K562 (cell line): ENCODE measurements at regions not wholly inside any gene's neighbourhood (a gene's known extent, or its start where the extent isn't known, plus 50 kb on each side); places are given as distances from the start of the nearest gene placed in this dataset.

ENCODE experiments used
- ATAC-seq: fragments of 200-7000 bp; cut with Tn5 transposase; 3 replicates; pipeline ENCODE4 v1.9.1; 2020; ENCODE audit warnings: moderate library complexity
- BruUV-seq: library from RNA; stranded (reverse); fragments of 400-500 nt; replicated peaks from 2 replicates; lab custom pipeline; 2021; lab: Mats Ljungman, UMichigan
- CTCF ChIA-PET: fragments of 300-600 bp; formaldehyde crosslinking; extraction: SDS; loops from one replicate; lab custom pipeline; 2021; ENCODE audit warnings: low intra/inter-chr PET ratio; lab: Yijun Ruan, JAX
- POLR2A ChIA-PET: fragments of 300-600, 350-650 bp; sonication (Branson Sonifier 250); formaldehyde crosslinking; extraction: SDS; loops from one replicate; lab custom pipeline; 2021; ENCODE audit warnings: antibody characterized with exemption, inconsistent platforms; lab: Yijun Ruan, JAX
- DNase-seq, 4 experiments: peaks; one replicate each; pipeline versions ENCODE4 v3.0.0 to v3.0.0-alpha.2; 2011 to 2018; ENCODE audit warnings: low spot score in 3 of 4, mixed read lengths in 3 of 4; ENCODE audit errors: extremely low read depth in 1 of 4
- FAIRE-seq: peaks from 2 replicates; lab custom pipeline; 2011; peaks lifted over from hg19 to GRCh38; lab: Jason Lieb, UNC
- H2AFZ ChIP-seq: 2 replicates; pipeline ENCODE4 v1.6.0; 2011; ENCODE audit warnings: low read depth, low read length, control low read depth, inconsistent platforms
- H3K27ac ChIP-seq: fragments of 200-600 bp; 3 replicates; pipeline ENCODE4 v1.8.0; 2011; ENCODE audit warnings: low read depth, mild to moderate bottlenecking, control low read depth, inconsistent platforms, low read length, moderate library complexity, mixed read lengths; ENCODE audit errors: extremely low read depth
- H3K27me3 ChIP-seq, 2 experiments: fragments of 300-600 bp in 1 of 2; 2 replicates in 1 of 2; 3 replicates in 1 of 2; pipeline versions ENCODE4 v1.6.0 to v1.8.0; 2011; ENCODE audit warnings: inconsistent platforms in 2 of 2, low read length in 2 of 2, mild to moderate bottlenecking in 1 of 2, mixed read lengths in 1 of 2, moderate library complexity in 1 of 2; ENCODE audit not compliant: control insufficient read depth in 2 of 2, insufficient read depth in 2 of 2
- H3K36me3 ChIP-seq: fragments of 300-600 bp; 3 replicates; pipeline ENCODE4 v1.8.0; 2011; ENCODE audit warnings: mild to moderate bottlenecking, low read length, inconsistent platforms; ENCODE audit not compliant: control insufficient read depth, insufficient read depth
- H3K4me1 ChIP-seq, 2 experiments: fragments of 200-600 bp in 1 of 2; replicated peaks in 1 of 2; 2 replicates in 1 of 2; 3 replicates in 1 of 2; pipeline versions ENCODE4 v1.5.1 to v1.8.0; 2011; ENCODE audit warnings: inconsistent platforms in 2 of 2, low read length in 2 of 2, mild to moderate bottlenecking in 1 of 2, mixed read lengths in 1 of 2, moderate library complexity in 1 of 2; ENCODE audit not compliant: control insufficient read depth in 2 of 2, insufficient read depth in 2 of 2
- H3K4me2 ChIP-seq: 2 replicates; pipeline ENCODE4 v1.6.1; 2011; ENCODE audit warnings: low read length, control low read depth, inconsistent platforms, mixed read lengths; ENCODE audit not compliant: insufficient read depth
- H3K4me3 ChIP-seq: fragments of 200-600 bp; sonication (generic), shearing (Covaris generic); 2 replicates; pipeline ENCODE4 v1.5.1; 2016; ENCODE audit warnings: control low read depth, inconsistent platforms
- H3K79me2 ChIP-seq: fragments of 200-600 bp; 3 replicates; pipeline ENCODE4 v1.8.0; 2011; ENCODE audit warnings: low read length, inconsistent platforms; ENCODE audit not compliant: control insufficient read depth, insufficient read depth
- H3K9ac ChIP-seq, 2 experiments: 2 replicates each; pipeline versions ENCODE4 v1.6.0 to v1.6.1; 2011; ENCODE audit warnings: low read depth in 2 of 2, low read length in 2 of 2, control low read depth in 1 of 2, inconsistent platforms in 1 of 2, mild to moderate bottlenecking in 1 of 2, mixed read lengths in 1 of 2; ENCODE audit not compliant: insufficient read depth in 1 of 2
- H3K9me1 ChIP-seq: one replicate; pipeline ENCODE4 v1.6.0; 2011; ENCODE audit warnings: inconsistent platforms, mild to moderate bottlenecking, low read length, moderate library complexity; ENCODE audit not compliant: control insufficient read depth, insufficient read depth
- H3K9me3 ChIP-seq: replicated peaks from 2 replicates; pipeline ENCODE4 v1.5.1; 2011; ENCODE audit warnings: low read depth, low read length, inconsistent platforms; ENCODE audit not compliant: control insufficient read depth, insufficient read depth
- H4K20me1 ChIP-seq: replicated peaks from 2 replicates; pipeline ENCODE4 v1.6.1; 2011; ENCODE audit warnings: low read length, inconsistent platforms, mixed read lengths; ENCODE audit not compliant: control insufficient read depth, insufficient read depth
- ATF1 ChIP-seq, 2 experiments: fragments of 450-650 bp in 1 of 2; IDR thresholded peaks; 2 replicates each; pipeline ENCODE4 v1.6.1; 2016; ENCODE audit warnings: missing compliant biosample characterization in 1 of 2, missing genetic modification characterization in 1 of 2
- ATF3 ChIP-seq, 2 experiments: fragments of 450-650 bp in 1 of 2; sonication (generic) in 1 of 2; formaldehyde crosslinking in 1 of 2; IDR thresholded peaks in 1 of 2; conservative IDR thresholded peaks in 1 of 2; 2 replicates each; pipeline versions ENCODE4 v1.6.1 to v1.8.1; 2016 to 2023; ENCODE audit warnings: mild to moderate bottlenecking in 2 of 2, moderate library complexity in 2 of 2, inconsistent platforms in 1 of 2, missing genetic modification reagents in 1 of 2
- BCOR ChIP-seq: fragments of 450-650 bp; IDR thresholded peaks from 2 replicates; pipeline ENCODE4 v1.6.1; 2016
- CEBPB ChIP-seq: fragments of 450-650 bp; IDR thresholded peaks from 2 replicates; pipeline ENCODE4 v1.6.1; 2016; ENCODE audit warnings: missing genetic modification characterization, missing compliant biosample characterization
- COPS2 ChIP-seq: fragments of 450-650 bp; conservative IDR thresholded peaks from 2 replicates; pipeline ENCODE4 v1.6.1; 2016; ENCODE audit warnings: mild to moderate bottlenecking, moderate library complexity
- CREB3 ChIP-seq: fragments of 450-650 bp; conservative IDR thresholded peaks from 2 replicates; pipeline ENCODE4 v1.6.1; 2016; ENCODE audit warnings: missing genetic modification characterization, low read depth, mild to moderate bottlenecking, missing compliant biosample characterization, moderate library complexity
- EP300 ChIP-seq: IDR thresholded peaks from 2 replicates; pipeline ENCODE4 v1.6.1; 2012; ENCODE audit warnings: low read length, improper control_type of control experiment
- GTF2F1 ChIP-seq: IDR thresholded peaks from 2 replicates; pipeline ENCODE4 v1.6.1; 2011; ENCODE audit warnings: low read depth, low read length, improper control_type of control experiment
- JUND ChIP-seq, 2 experiments: IDR thresholded peaks; 2 replicates in 1 of 2; 3 replicates in 1 of 2; pipeline ENCODE4 v1.6.1; 2011; ENCODE audit warnings: borderline replicate concordance in 2 of 2, low read depth in 2 of 2, low read length in 2 of 2, improper control_type of control experiment in 1 of 2, missing biosample characterization in 1 of 2, missing genetic modification characterization in 1 of 2, missing genetic modification reagents in 1 of 2
- KAT2B ChIP-seq: IDR thresholded peaks from one replicate; pipeline ENCODE4 v1.6.1; 2012; ENCODE audit warnings: low read depth, mild to moderate bottlenecking, control low read depth, inconsistent platforms, low read length, moderate library complexity
- RAD51 ChIP-seq: fragments of 450-650 bp; IDR thresholded peaks from 2 replicates; pipeline ENCODE4 v1.7.1; 2016; ENCODE audit warnings: low read depth, mild to moderate bottlenecking, borderline replicate concordance
- SMAD2 ChIP-seq: fragments of 150-350 bp; IDR thresholded peaks from 2 replicates; pipeline ENCODE4 v1.6.1; 2014; ENCODE audit warnings: low read depth, mild to moderate bottlenecking, low read length
- SMAD4 ChIP-seq: fragments of 250-450 bp; sonication (Bioruptor Pico); conservative IDR thresholded peaks from 2 replicates; pipeline ENCODE4 v1.8.0; 2021; ENCODE audit warnings: inconsistent platforms, mild to moderate bottlenecking, moderate library complexity
- ZNF140 ChIP-seq: fragments of 250-450 bp; sonication (Bioruptor Pico); IDR thresholded peaks from 2 replicates; pipeline ENCODE4 v1.8.0; 2021; ENCODE audit warnings: moderate library complexity, mild to moderate bottlenecking, inconsistent platforms
- ZNF586 ChIP-seq: fragments of 450-650 bp; formaldehyde crosslinking; conservative IDR thresholded peaks from 2 replicates; pipeline ENCODE4 v1.4.0; 2020; ENCODE audit warnings: mild to moderate bottlenecking, moderate library complexity
- ZZZ3 ChIP-seq: fragments of 450-650 bp; IDR thresholded peaks from 2 replicates; pipeline ENCODE4 v1.6.1; 2016; ENCODE audit warnings: antibody characterized with exemption, mild to moderate bottlenecking, moderate library complexity
- WGBS: fragments of 100-300 bp; shearing (Covaris generic); methylation state at CpG from one replicate; pipeline ENCODE4 v1.1.6; 2016; ENCODE audit warnings: low coverage, mixed read lengths; ENCODE audit not compliant: insufficient coverage; ENCODE audit errors: missing lambda C conversion rate; 5-methylcytosine and 5-hydroxymethylcytosine counted together
- in situ Hi-C: fragments of 300-500 bp; cut with MboI; formaldehyde crosslinking; loops from 4 replicates; pipeline ENCODE4 v1.15.0; 2018; ENCODE audit warnings: inconsistent platforms, mixed read lengths
- intact Hi-C: fragments of 100-400 bp; cut with micrococcal nuclease; formaldehyde crosslinking; loops from 2 replicates; pipeline ENCODE4 v1.14.2; 2022
- TF ChIP-seq, protein P1 (sequence below): fragments of 450-650 bp; IDR thresholded peaks from 2 replicates; pipeline ENCODE4 v1.6.1; 2017; ENCODE audit warnings: antibody characterized with exemption, mild to moderate bottlenecking

DNA sequence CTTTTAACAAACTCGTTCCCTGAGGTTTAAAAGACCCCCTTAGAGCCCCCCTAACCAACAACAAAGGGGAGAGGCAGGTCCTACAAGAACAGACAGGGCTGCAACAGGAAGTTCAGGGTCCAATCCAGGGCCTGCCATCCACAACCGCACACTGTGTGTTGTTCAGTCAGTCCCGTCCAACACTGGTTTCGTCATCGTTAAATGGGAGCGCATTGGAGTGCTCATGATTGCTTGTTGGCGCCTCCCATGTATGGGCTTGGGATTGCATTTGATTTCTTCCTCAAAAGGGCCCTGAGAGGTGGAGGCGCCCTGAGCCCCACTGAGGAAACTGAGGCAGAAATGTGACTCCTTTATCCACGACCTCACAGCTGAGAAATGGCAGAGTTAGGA, 174.1 kb downstream of the MN1 start:
- Histone ChIP-seq H3K9me1 (no peaks in the 10 kb centered on the region), H3K4me1 (no peaks in the 10 kb centered on the region; a peak in 1 of 5 replicates), H4K20me1 (no peaks in the 10 kb centered on the region), H3K27ac (no peak overlapping the region), H3K79me2 (no peaks in the 10 kb centered on the region), H3K4me3 (no peak overlapping the region), H2AFZ (peak overlapping the region; percentile 67), H3K27me3 (peaks cover 0 to 12% of the 10 kb centered on the region in 2 experiments; a peak in 2 of 5 replicates), H3K4me2 (peak overlapping the region; percentile 16; the same call in 1 of the 2 replicates), H3K9me3 (no peaks in the 10 kb centered on the region), H3K36me3 (no peaks in the 10 kb centered on the region), H3K9ac (no peak overlapping the region)
- in situ Hi-C loops: no loop called here
- ATAC-seq: peak; percentile 97
- peak; percentile 40 to 51 (median 44) for DNase-seq
- ChIA-PET POLR2A (interaction anchor here (0.7 to 1.0 kb wide), 2 partner anchors 8 to 13 kb away, joined by 3 read pairs; no protein-coding TSS in a partner anchor), CTCF (no interaction called here)
- intact Hi-C loops: no loop called here
- 1% methylated on average over 8 of the region's 9 CpGs for WGBS
- BruUV-seq: no TSS peak
- peak; percentile 74 for FAIRE-seq
- no peak for TF ChIP-seq ZNF140
- peak; percentile 83 for TF ChIP-seq ATF3 (IDR thresholded peaks at IDR 0.05)
- TF ChIP-seq ATF3 (CRISPR knock-in tag; conservative IDR thresholded peaks at IDR 0.05): no peak
- no peak for TF ChIP-seq SMAD2
- no peak for TF ChIP-seq ZNF586
- no peak for TF ChIP-seq EP300
- no peak for TF ChIP-seq CREB3 (tag)
- TF ChIP-seq CEBPB: peak; percentile 62
- TF ChIP-seq ZZZ3: no peak
- no peak for TF ChIP-seq GTF2F1
- TF ChIP-seq RAD51: no peak
- TF ChIP-seq SMAD4 (CRISPR knock-in tag): no peak
- TF ChIP-seq, protein P1, sequence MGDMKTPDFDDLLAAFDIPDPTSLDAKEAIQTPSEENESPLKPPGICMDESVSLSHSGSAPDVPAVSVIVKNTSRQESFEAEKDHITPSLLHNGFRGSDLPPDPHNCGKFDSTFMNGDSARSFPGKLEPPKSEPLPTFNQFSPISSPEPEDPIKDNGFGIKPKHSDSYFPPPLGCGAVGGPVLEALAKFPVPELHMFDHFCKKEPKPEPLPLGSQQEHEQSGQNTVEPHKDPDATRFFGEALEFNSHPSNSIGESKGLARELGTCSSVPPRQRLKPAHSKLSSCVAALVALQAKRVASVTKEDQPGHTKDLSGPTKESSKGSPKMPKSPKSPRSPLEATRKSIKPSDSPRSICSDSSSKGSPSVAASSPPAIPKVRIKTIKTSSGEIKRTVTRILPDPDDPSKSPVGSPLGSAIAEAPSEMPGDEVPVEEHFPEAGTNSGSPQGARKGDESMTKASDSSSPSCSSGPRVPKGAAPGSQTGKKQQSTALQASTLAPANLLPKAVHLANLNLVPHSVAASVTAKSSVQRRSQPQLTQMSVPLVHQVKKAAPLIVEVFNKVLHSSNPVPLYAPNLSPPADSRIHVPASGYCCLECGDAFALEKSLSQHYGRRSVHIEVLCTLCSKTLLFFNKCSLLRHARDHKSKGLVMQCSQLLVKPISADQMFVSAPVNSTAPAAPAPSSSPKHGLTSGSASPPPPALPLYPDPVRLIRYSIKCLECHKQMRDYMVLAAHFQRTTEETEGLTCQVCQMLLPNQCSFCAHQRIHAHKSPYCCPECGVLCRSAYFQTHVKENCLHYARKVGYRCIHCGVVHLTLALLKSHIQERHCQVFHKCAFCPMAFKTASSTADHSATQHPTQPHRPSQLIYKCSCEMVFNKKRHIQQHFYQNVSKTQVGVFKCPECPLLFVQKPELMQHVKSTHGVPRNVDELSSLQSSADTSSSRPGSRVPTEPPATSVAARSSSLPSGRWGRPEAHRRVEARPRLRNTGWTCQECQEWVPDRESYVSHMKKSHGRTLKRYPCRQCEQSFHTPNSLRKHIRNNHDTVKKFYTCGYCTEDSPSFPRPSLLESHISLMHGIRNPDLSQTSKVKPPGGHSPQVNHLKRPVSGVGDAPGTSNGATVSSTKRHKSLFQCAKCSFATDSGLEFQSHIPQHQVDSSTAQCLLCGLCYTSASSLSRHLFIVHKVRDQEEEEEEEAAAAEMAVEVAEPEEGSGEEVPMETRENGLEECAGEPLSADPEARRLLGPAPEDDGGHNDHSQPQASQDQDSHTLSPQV: no peak
- no peak for TF ChIP-seq KAT2B
- TF ChIP-seq COPS2: no peak
- TF ChIP-seq ATF1 (CRISPR knock-in tag; IDR thresholded peaks at IDR 0.05): no peak
- 0 out of 2 replicates have a peak, but pooled peaks have one; percentile 28 for TF ChIP-seq ATF1 (tag; IDR thresholded peaks at IDR 0.05)
- peak; percentile 32; the same call in 1 of the 2 replicates for TF ChIP-seq JUND (IDR thresholded peaks at IDR 0.05; ENCODE audit: borderline replicate concordance, low read depth, low read length)
- no peak for TF ChIP-seq JUND (tag; IDR thresholded peaks at IDR 0.05; ENCODE audit: borderline replicate concordance, low read depth, low read length)
- no peak for TF ChIP-seq BCOR
